ENCODE measurements at regions not wholly inside any gene's neighbourhood (a gene's known extent, or its start where the extent isn't known, plus 50 kb on each side); places are given as distances from the start of the nearest gene placed in this dataset.

DNA sequence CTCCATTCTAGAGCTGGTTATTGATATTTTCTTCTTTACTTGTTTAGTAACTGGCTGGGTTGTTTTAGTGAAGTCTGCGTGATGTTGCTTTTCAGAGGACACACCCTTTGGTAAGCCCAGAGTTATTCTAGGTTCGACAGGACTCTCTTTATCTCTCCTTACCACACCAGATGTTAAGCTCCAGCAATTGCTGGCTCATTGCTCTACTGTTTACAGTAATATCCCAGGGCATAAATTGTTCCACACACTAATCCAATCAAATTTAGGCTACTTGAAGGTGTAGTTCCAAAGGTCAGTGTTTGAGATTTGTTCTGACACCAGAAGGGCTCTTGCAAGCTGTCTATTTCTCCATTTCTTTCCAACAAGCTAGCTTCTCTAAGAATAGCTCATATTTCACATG, 506.6 kb downstream of the NR4A2 start:
- FAIRE-seq (no peak), DNase-seq (ENCODE audit: low spot score) (no peak)

DNA sequence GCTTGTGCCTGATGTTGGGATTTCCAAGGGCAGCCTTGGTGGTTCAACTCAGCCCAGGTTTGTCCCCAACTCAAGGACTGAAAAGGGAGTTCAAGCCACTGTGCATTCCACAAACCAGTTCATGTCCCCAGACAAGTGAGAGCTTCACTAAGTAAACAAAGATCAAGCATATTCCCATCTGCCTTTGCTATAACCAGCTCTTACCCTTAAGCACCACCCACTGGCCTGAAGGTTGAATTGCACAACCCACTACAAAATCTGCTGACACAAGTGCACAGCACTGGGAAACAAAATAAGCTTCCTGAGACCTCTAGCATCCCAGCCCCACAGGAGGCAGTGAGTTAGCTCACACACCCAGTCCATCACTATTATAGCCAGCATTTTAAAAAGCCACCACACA, 516.7 kb downstream of the NR4A2 start:
- DNase-seq (ENCODE audit: low spot score), result peak; percentile 9
- FAIRE-seq, result no peak

DNA sequence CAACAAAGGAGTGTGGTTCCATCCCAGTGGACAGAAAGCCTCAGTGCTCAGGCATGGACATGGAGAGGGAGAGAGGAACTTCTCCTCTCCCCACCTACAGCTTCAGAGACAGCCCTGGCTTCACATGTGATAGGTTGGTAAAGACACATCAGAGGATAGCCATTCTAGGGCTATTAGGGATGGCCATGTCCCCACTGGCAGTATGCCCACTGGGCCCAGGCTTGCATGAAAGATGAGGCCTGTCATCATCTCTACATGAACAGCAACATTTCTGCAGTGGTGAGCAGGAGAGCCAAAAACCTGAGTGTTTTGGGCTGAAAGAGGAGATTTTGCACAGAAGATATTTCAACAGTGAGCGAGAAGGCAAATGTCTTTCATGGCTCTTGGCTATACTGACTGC, 517.2 kb downstream of the NR4A2 start:
- no peak for FAIRE-seq
- DNase-seq (ENCODE audit: low spot score), result no peak

DNA sequence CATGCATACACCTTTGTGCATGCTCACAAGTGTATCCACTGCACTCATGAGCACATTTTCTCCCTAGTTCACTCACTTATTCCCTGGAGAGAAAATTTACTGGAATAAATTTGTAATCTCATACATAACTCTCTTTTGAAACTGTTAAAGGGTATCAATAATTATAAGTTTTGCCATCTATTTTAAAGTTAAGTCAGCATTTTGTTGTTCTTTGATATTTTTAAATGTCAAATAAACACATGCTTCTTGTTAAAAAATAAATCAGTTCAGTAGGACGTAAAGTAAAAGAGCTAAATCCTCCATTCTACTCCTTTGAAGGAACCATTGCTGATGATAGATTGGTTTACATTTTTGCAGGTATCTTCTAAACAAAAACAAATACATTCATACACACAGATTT, 522.1 kb downstream of the NR4A2 start:
- DNase-seq (ENCODE audit: low spot score), result no peak
- no peak for FAIRE-seq

DNA sequence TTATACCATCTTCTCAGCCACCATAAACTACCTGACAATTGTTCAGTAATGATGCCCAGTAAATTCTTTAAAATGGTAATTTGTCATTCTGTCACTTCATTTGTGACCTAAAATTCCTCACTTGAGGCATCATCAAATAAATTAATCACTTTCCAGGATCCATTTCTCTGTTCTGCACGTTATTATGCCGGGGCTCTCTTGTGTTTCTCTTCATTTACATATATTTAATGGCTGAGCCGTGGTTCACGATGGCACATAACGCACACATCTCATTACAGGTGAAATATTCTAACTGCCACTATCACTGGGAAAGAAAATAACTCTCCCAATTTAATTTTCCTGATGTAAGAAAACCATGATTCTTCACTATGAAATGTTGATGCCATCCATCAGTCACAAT, 529.6 kb downstream of the NR4A2 start:
- DNase-seq (ENCODE audit: low spot score), result no peak
- FAIRE-seq, result no peak

DNA sequence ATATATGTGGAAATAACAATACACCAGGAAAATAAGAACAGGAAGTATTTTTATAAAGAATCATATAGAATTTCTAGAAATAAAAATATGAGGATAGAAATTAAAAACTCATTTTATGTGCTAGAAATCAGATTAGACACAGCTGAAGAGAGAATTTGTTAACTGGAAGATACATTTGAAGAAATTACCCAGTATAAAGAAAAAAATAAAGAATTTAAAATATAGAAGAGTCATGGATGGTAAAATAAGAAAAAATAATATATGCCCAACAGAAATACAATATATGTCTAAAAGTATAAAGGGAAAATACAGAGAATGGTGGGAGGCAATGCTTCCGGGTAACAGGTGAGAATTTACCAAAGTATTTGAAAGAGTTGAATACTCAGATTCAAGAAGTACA, 539.9 kb downstream of the NR4A2 start:
- DNase-seq (ENCODE audit: low spot score) (no peak), FAIRE-seq (no peak)

DNA sequence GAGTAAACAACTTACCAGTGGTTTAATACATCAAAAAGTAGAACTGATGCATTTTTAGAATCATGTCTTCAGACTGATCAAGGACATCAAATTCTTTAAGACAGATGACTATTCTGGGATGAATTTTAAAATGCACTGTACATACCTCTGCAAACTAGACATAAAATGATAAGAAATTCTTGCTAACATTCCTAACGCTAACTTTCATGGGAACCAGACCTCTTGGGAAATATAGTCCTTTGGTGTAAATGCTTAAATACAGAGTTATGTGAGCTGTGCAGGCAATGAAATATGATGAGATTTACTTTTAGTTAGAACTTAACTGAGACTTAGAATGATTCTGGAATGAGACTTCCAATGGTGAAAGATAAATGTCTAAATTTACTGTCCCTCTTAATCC, 562.0 kb downstream of the NR4A2 start:
- DNase-seq (ENCODE audit: low spot score) (no peak), FAIRE-seq (no peak)

DNA sequence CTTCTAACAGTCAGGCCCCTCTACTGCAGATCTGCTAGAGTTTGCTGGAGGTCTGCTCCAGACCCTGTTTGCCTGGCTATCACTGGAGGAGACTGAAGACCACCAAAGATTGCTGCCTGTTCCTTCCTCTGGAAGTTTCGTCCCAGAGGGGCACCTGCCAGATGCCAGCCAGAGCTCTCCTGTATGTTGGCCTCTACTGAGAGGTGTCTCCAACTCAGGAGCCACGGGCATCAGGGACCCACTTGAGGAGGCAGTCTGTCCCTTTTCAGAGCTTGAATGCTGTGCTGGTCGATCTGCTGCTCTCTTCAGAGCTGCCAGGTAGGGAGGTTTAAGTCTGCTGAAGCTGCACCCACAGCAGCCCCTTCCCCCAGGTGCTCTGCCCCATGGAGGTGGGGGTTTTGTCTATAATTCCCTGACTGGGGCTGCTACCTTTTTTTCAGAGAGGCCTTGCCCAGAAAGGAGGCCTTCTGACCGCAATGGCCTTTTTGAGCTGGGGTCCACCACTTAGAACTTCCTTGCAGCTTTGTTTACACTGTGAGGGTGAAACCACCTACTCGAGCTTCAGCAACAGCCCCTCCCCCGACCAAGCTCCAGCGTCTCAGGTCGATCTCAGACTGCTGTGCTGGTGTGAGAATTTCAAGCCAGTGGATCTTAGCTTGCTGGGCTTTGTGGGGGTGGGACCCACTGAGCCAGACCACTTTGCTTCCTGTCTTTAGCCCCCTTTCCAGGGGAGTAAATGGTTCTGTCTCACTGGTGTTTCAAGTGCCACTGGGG, 566.0 kb downstream of the NR4A2 start:
- DNase-seq (ENCODE audit: low spot score), result no peak
- no peak for FAIRE-seq

DNA sequence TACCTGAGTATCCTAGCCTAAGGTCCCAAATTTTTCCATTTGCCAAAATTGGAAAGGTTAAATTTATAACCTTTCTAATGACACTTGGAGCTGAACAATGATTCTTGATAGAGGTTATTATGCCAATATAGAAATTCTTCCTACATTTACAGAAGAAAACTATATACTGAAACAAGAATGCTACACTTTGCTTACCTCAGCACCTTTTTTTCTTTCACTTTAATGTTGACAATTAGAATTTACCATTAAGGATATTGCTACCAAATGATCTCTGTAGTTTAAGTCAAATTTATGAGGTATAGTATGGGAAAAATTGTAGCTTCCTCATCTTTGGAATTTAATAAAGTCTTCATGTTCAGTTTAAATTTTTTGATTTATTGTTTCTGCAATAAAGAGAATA, 577.0 kb downstream of the NR4A2 start:
- FAIRE-seq (no peak), DNase-seq (ENCODE audit: low spot score) (no peak)

DNA sequence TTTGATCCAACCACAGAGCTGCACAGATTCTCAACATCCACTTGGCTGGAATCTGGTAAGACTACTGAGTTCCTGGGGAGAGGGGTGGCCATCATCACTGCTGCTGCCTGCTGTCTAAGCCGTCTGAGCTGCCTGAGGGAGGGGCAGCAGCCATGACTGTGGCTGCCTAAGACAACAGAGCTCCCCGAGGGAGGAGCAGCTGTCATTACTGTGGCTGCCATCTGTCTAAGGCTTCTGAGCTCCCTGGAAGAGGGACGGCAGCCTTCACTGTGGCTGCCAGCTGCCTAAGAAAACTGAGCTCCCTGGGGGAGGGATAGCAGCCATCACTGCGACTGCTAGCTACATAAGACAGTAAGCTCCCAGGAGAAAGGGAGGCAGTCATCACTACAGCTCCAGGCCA, 584.4 kb downstream of the NR4A2 start:
- DNase-seq (ENCODE audit: low spot score) (no peak), FAIRE-seq (no peak)

DNA sequence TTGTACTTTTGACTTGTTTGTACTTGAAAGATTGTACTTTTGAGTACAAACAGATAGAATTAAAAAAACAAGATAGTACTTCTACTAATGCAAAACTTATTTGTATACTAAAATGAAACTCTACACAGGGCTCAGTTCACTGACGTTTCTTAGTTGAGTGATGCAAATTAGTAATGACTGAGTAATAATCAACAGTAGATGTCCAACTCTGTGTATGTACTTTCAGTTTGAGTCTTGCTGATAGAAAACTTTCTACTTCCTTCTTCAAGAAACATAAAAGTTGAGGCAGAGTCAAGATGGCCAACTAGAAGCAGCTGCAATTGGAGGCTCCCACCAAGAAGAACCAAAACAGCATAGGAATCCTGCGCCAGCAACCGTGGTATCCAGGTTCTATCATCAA, 585.0 kb downstream of the NR4A2 start:
- FAIRE-seq, result no peak

DNA sequence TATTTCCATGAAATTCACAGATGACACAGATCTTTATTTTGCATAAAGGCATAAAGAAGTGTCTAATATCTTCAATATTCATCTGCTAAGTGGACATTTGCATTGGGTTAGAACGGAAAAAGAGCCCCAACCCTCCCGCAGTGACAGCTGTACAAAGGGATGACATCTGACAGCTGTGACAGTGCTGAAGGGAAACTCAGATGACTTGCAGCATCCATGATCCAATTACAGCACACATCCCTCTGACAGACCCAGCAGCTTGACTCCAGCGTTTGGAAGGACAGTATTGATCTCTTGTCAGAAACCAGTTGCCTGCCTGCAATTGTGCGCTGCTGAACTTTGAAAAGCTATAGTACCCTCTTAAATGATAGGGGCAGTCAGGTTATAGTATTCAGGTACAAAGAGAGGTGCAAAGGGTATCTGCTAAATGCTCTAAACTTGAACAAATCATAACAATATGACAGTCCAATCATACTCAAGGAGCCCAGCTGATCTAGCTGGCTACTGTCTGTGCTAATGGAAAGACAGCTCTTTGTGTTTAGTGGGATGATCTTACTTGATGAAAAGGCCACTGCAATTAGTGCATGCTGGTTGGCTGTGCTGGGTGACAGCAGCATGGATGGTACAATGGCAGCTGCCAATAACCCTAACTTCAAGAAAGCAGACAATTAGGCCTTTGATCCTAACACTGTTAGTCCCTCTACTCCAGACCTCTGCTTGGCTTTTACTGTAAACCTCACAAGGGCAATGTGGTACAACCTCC, 599.2 kb downstream of the NR4A2 start:
- DNase-seq (ENCODE audit: low spot score) (no peak), FAIRE-seq (peak; percentile 55)

More for the DNA sequence above, 585.0 kb downstream of the NR4A2 start:
- DNase-seq (ENCODE audit: low spot score), result no peak

DNA sequence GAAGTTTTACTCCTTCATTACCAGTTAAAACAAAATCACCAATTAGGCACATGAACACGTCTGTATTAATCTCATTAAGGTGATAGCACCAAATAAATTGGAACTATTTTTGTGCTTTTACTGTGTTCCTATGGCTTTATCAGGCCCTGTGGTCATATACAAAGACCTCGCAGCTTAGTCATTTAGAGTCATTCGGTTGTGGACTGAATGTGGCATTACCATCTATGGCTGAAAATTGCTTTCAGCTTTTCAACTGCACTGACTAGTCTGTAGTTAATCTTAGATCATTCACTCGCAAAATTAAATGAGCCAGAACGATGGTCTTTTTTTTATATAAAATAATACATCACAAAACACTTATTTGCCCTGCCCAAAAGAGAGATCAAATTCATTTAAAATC, 601.7 kb downstream of the NR4A2 start:
- no peak for DNase-seq (ENCODE audit: low spot score)
- no peak for FAIRE-seq

DNA sequence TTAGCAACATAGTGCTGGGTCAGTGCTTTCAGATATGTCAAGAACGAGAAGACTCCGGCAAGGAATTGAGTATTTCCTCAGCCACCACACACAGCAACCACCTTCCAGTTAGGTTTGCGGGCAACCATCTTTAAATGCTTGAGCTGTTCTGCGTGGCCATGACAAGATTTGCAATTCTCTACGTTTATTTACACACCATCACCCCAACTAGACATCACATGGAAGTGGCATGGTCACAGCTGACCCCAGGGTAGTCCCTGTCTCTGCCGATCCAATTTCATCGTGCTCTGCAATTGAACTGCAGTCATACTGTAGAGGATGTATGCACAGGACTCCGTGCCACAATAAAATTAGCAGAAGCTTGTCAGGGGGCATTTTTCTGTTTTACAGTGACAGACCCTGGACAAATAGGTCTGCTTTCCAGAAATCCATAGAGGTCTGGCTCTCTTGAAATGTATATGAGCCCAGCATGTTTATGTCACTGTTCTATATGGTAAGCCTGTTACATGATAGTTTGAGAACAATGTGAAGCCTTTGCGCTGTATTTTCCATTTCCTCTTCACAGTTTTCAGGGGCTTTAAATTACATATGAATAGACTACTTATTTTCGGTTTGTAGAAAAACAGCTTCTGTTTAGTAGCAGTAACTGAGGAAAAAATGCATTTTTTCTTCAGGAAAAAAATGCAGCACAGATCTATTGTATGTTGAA, 605.2 kb downstream of the NR4A2 start:
- FAIRE-seq (no peak), DNase-seq (ENCODE audit: low spot score) (no peak)

DNA sequence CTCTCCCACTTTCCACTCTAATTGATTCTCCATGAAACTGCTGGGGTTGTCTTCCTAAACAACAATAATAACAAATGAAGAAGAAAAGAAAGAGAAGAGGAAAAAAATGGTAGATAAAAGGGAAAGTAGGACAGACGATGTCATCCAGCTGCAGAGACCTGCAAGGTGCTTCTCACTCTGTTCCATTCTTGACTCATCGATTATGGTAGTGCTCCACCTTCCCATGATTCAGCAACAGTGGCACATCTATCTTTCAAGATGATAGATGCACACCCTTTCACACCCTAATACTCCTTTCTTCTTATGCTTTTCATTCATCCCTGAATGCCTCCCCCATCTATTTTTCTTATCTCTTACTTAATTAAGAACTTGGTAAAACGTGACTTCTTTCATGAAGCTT, 610.2 kb downstream of the NR4A2 start:
- DNase-seq (ENCODE audit: low spot score), result no peak
- no peak for FAIRE-seq

DNA sequence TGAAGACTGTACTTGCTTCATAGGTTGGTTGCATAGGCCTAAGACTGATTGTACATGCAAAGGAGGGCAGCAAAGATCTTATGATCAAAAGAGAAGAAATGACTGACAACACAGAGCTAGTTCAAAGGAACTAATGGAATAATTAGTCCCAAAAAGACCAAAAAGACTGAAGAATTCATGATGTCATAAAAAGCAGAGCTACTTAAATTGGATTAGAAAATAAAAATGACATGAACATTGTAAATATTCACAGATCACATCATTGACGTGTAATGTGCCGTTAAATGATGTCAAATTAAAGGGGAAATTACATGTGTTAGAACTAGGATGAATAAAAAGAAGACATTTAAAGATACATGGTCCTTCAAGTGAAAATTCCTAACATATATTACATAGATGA, 616.8 kb downstream of the NR4A2 start:
- FAIRE-seq (no peak), DNase-seq (ENCODE audit: low spot score) (no peak)

DNA sequence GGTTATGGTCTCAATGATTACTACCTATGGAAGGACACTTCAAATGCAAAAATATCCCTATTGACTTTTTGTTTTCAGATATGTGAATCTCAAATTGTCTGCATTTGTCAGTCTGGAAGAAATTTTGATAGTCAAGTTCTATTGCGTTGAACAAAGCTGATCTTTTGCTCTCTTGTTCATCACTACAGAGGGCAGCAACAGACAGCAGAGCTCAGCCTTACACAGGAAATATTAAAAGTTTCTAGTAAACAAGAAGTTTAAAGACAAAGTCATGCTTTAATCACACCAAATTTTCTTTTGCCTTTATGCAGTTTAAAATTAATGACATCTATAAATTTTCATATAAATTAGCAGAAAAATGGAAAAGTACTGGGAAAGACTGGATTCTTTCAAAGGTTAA, 617.5 kb downstream of the NR4A2 start:
- FAIRE-seq, result no peak

DNA sequence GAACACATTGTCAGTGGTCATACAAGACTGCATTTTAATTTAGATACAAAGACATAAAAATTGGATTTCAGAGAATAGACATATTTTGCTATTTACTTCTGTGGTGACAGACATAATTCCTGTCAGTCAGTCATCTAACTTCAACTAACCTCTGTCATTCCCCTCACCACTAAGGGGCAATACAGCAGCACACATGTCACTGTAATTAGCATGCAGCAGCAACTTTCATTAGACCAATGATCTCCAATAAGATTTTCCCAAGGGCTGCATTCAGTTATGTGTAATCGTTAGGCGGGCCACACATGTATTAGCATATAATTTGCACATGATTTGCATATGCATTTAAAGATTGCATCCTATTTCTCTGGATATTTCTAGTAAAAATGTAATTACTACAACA, 624.5 kb downstream of the NR4A2 start:
- DNase-seq (ENCODE audit: low spot score) (no peak), FAIRE-seq (no peak)

More for the DNA sequence above, 617.5 kb downstream of the NR4A2 start:
- no peak for DNase-seq (ENCODE audit: low spot score)

DNA sequence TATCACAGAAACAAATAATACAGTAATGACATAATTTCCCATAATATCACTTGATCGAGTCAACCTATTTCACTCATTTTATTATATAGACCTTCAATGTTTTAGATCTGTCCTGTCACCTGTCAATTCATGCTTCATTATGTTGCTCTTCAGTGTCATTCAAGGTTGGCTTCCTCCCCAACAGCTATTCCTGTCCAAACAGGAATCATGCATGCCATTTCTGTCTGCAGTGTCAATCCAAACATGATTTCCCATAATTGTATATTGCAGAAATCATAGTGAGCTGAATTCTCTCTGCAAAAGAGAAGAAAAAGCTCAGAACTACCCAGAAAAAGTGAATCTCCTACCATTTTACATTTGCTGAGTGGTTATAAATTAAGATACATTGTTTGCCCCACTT, 628.6 kb downstream of the NR4A2 start:
- no peak for DNase-seq (ENCODE audit: low spot score)
- FAIRE-seq, result no peak

DNA sequence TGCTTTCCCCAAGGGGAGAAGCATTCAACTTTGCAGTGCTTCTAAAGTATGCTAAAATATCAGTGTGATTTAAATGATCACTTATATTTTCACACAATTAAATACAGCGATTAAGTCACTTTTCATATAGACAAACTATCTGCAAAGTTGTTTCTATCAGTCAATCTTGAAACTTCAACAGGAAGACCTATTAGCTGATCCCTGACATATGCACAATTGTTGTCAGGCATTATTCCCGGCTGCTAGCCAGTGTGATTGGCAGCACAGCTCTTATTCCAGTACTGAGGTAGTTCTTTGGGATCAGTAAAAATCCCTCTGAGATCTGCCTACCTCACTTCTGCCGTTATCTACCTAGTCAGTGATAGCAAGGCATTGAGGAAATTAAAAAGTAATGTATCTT, 629.5 kb downstream of the NR4A2 start:
- DNase-seq (ENCODE audit: low spot score), result no peak

DNA sequence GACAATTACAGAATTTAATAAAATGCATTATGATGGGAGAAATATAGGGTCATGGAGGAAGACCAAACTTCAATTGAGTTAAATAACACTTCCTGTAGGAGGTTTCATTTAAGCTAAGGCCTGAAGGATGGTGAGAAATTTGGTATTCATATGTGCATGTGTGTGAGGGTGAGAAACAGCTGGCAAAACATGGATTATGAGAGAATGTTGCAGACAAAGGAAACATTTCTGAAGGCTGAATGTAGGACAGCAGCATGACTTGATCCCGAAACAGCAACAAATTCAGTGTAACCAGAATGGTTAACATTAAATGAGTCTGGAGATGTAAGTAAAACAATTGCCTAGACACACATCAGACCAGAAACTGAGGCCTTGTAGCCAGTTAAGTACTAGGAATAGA, 630.8 kb downstream of the NR4A2 start:
- DNase-seq (ENCODE audit: low spot score) (no peak), FAIRE-seq (no peak)

More for the DNA sequence above, 629.5 kb downstream of the NR4A2 start:
- FAIRE-seq, result no peak

DNA sequence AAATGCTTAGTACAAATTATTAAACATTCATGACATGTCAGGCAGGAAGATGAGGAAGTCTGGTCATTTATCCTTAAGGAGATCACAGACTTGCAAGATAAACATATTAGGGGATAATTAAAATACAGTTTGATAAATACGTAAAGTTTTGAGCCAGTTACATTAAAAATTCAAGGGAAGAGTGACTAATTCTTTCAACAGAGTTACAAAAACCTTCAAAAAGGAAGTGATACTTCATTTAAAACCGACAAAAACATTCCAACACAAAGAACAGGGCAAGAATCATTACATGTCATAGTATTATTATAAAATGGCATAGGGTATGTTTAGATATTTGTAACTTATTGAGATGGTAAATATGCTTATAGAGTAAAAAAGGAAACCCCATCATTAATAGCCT, 636.0 kb downstream of the NR4A2 start:
- DNase-seq (ENCODE audit: low spot score) (no peak), FAIRE-seq (no peak)

All from urothelium cell line (cell line).